PC-3 (cell line): ENCODE measurements at regions not wholly inside any gene's neighbourhood (a gene's known extent, or its start where the extent isn't known, plus 50 kb on each side); places are given as distances from the start of the nearest gene placed in this dataset.

Experiments
- ATAC-seq: fragments of 200-7000 bp; cut with Tn5 transposase; 2 replicates; pipeline ENCODE4 v1.9.1; 2020; ENCODE audit warnings: mild to moderate bottlenecking, moderate library complexity
- BruUV-seq: library from RNA; stranded (reverse); fragments of 400-500 nt; replicated peaks from 2 replicates; lab custom pipeline; 2021; lab: Mats Ljungman, UMichigan
- CTCF ChIA-PET: fragments of 300-600 bp; sonication (Branson Sonifier 250); formaldehyde crosslinking; loops from one replicate; lab custom pipeline; 2022; ENCODE audit warnings: antibody characterized with exemption; lab: Charles Lee
- POLR2A ChIA-PET: fragments of 300-600 bp; sonication (Branson Sonifier 250); formaldehyde crosslinking; loops from one replicate; lab custom pipeline; 2022; ENCODE audit warnings: antibody characterized with exemption; ENCODE audit not compliant: unreplicated experiment; lab: Charles Lee
- DNase-seq: peaks from one replicate; pipeline ENCODE4 v3.0.0-alpha.2; 2015
- H2AFZ ChIP-seq: fragments of 300-600 bp; sonication (generic); 2 replicates; pipeline ENCODE4 v1.6.0; 2016; ENCODE audit warnings: antibody characterized with exemption, low read length
- H3F3A ChIP-seq: fragments of 300-600 bp; sonication (generic); one replicate; pipeline ENCODE4 v1.6.0; 2017; ENCODE audit warnings: antibody characterized with exemption, low read length, control low read depth, mild to moderate bottlenecking; ENCODE audit not compliant: unreplicated experiment
- H3K27ac ChIP-seq: fragments of 300-600 bp; sonication (generic); 2 replicates; pipeline ENCODE4 v1.5.1; 2016; ENCODE audit warnings: mild to moderate bottlenecking, low read length
- H3K27me3 ChIP-seq: fragments of 300-600 bp; sonication (generic); 2 replicates; pipeline ENCODE4 v1.6.1; 2016; ENCODE audit warnings: low read length, mixed read lengths
- H3K36me3 ChIP-seq: fragments of 300-600 bp; sonication (generic); 2 replicates; pipeline ENCODE4 v1.6.1; 2016; ENCODE audit warnings: low read depth, mixed run types, low read length, mixed read lengths
- H3K4me1 ChIP-seq: fragments of 300-600 bp; sonication (generic); 2 replicates; pipeline ENCODE4 v1.5.1; 2016; ENCODE audit warnings: low read length; ENCODE audit not compliant: insufficient read depth
- H3K4me2 ChIP-seq: fragments of 300-600 bp; sonication (generic); 2 replicates; pipeline ENCODE4 v1.6.0; 2016; ENCODE audit warnings: low read length
- H3K4me3 ChIP-seq: fragments of 300-600 bp; sonication (generic); 2 replicates; pipeline ENCODE4 v1.5.1; 2016; ENCODE audit warnings: mild to moderate bottlenecking, low read length, mixed read lengths
- H3K79me2 ChIP-seq: fragments of 300-600 bp; sonication (generic); 2 replicates; pipeline ENCODE4 v1.6.1; 2017; ENCODE audit warnings: low read length, mixed read lengths
- H3K9ac ChIP-seq: fragments of 300-600 bp; sonication (generic); 2 replicates; pipeline ENCODE4 v1.6.0; 2016; ENCODE audit warnings: mild to moderate bottlenecking, low read length
- H3K9me2 ChIP-seq: fragments of 300-600 bp; sonication (generic); replicated peaks from 2 replicates; pipeline ENCODE4 v1.6.1; 2016; ENCODE audit warnings: mixed run types, low read length, mixed read lengths
- H3K9me3 ChIP-seq: fragments of 300-600 bp; sonication (generic); 2 replicates; pipeline ENCODE4 v1.6.1; 2016; ENCODE audit warnings: low read length, mixed read lengths
- H4K20me1 ChIP-seq: fragments of 300-600 bp; sonication (generic); 2 replicates; pipeline ENCODE4 v1.6.1; 2016; ENCODE audit warnings: low read length, mixed read lengths
- CTCF ChIP-seq: fragments of 300-600 bp; sonication (generic); conservative IDR thresholded peaks from 2 replicates; pipeline ENCODE4 v1.5.1; 2017; ENCODE audit warnings: antibody characterized with exemption, low read depth, mild to moderate bottlenecking, low read length
- EZH2 ChIP-seq: fragments of 300-600 bp; sonication (generic); IDR thresholded peaks from one replicate; pipeline ENCODE4 v1.6.1; 2017; ENCODE audit warnings: antibody characterized with exemption, mild to moderate bottlenecking, low read length; ENCODE audit not compliant: unreplicated experiment
- EZH2phosphoT487 ChIP-seq: fragments of 300-600 bp; sonication (generic); IDR thresholded peaks from 2 replicates; pipeline ENCODE4 v1.6.1; 2018; ENCODE audit warnings: mild to moderate bottlenecking, antibody characterized with exemption, low read length, borderline replicate concordance
- intact Hi-C: fragments of 100-400 bp; cut with micrococcal nuclease; formaldehyde crosslinking; loops from 2 replicates; pipeline ENCODE4 v1.9.0; 2023

- no peak overlapping the region for H3K27ac ChIP-seq
- H3K36me3 ChIP-seq: no peaks in the 10 kb centered on the region
- H3K4me1 ChIP-seq: no peaks in the 10 kb centered on the region
- peak; percentile 13 for DNase-seq
- peak; percentile 27; the same call in 1 of the 2 replicates for ATAC-seq
- no peak overlapping the region for H3K9ac ChIP-seq
- H3K9me2 ChIP-seq: no peaks in the 10 kb centered on the region
- TF ChIP-seq EZH2phosphoT487 (no peak), EZH2 (no peak), CTCF (peak; percentile 42; the same call in 1 of the 2 replicates)
- POLR2A ChIA-PET: no interaction called here
- no peak overlapping the region for H3K4me3 ChIP-seq
- no peaks in the 10 kb centered on the region for H4K20me1 ChIP-seq
- H3K27me3 ChIP-seq: no peaks in the 10 kb centered on the region
- BruUV-seq: no TSS peak
- intact Hi-C loops: no loop called here
- no peak overlapping the region for H3K4me2 ChIP-seq
- no peak overlapping the region for H2AFZ ChIP-seq
- H3K79me2 ChIP-seq: no peaks in the 10 kb centered on the region
- H3F3A ChIP-seq: no peaks in the 10 kb centered on the region
- CTCF ChIA-PET: no interaction called here
- H3K9me3 ChIP-seq: no peaks in the 10 kb centered on the region
These were observed 247.3 kb upstream of the SUCLG2 start for GRCh38 chr3:67901681-67902080.

- DNase-seq (no peak), ATAC-seq (no peak)
- H4K20me1 ChIP-seq: no peaks in the 10 kb centered on the region
- CTCF ChIA-PET: no interaction called here
- H3K9ac ChIP-seq: no peak overlapping the region
- no TSS peak for BruUV-seq
- H3F3A ChIP-seq: no peaks in the 10 kb centered on the region
- H3K4me3 ChIP-seq: no peak overlapping the region
- H3K4me2 ChIP-seq: no peak overlapping the region
- H3K27ac ChIP-seq: no peak overlapping the region
- intact Hi-C loops: no loop called here
- H3K4me1 ChIP-seq: no peaks in the 10 kb centered on the region
- POLR2A ChIA-PET: no interaction called here
- H3K79me2 ChIP-seq: no peaks in the 10 kb centered on the region
- no peaks in the 10 kb centered on the region for H3K9me2 ChIP-seq
- TF ChIP-seq EZH2 (no peak), CTCF (no peak), EZH2phosphoT487 (no peak)
- no peaks in the 10 kb centered on the region for H3K9me3 ChIP-seq
- no peak overlapping the region for H2AFZ ChIP-seq
- no peaks in the 10 kb centered on the region for H3K36me3 ChIP-seq
- H3K27me3 ChIP-seq: no peaks in the 10 kb centered on the region
These were observed 244.5 kb upstream of the SUCLG2 start for GRCh38 chr3:67898916-67899315.

- no peaks in the 10 kb centered on the region for H3K79me2 ChIP-seq
- no peaks in the 10 kb centered on the region for H3K36me3 ChIP-seq
- H3K4me2 ChIP-seq: no peak overlapping the region
- no TSS peak for BruUV-seq
- H3K27me3 ChIP-seq: no peaks in the 10 kb centered on the region
- intact Hi-C loops: no loop called here
- no peak for TF ChIP-seq EZH2phosphoT487
- no peak for TF ChIP-seq CTCF
- TF ChIP-seq EZH2: no peak
- no peaks in the 10 kb centered on the region for H3K9me2 ChIP-seq
- no peak overlapping the region for H2AFZ ChIP-seq
- H3K4me1 ChIP-seq: no peaks in the 10 kb centered on the region
- H3K27ac ChIP-seq: no peak overlapping the region
- no peaks in the 10 kb centered on the region for H4K20me1 ChIP-seq
- DNase-seq (no peak), ATAC-seq (no peak)
- H3K4me3 ChIP-seq: no peak overlapping the region
- H3K9ac ChIP-seq: no peak overlapping the region
- ChIA-PET CTCF (no interaction called here), POLR2A (no interaction called here)
- H3K9me3 ChIP-seq: no peaks in the 10 kb centered on the region
- H3F3A ChIP-seq: no peaks in the 10 kb centered on the region
These were observed 243.2 kb upstream of the SUCLG2 start for GRCh38 chr3:67897351-67898336.
